ENCODE measurements at regions not wholly inside any gene's neighbourhood (a gene's known extent, or its start where the extent isn't known, plus 50 kb on each side); places are given as distances from the start of the nearest gene placed in this dataset.

- TF ChIP-seq ZBTB11 (CRISPR knock-in tag; IDR thresholded peaks at IDR 0.05) (peak in 1 of 3 experiments; percentile 41; a peak in 1 of 6 replicates), HBP1 (CRISPR knock-in tag; IDR thresholded peaks at IDR 0.05) (peak; percentile 98), ZNF507 (tag; conservative IDR thresholded peaks at IDR 0.05) (no peak), AFF4 (CRISPR knock-in tag; IDR thresholded peaks at IDR 0.05) (no peak), ZNF165 (CRISPR knock-in tag; IDR thresholded peaks at IDR 0.05; ENCODE audit: borderline replicate concordance) (peak; percentile 95; the same call in 1 of the 2 replicates), ZNF79 (CRISPR knock-in tag; IDR thresholded peaks at IDR 0.05; ENCODE audit: low read depth) (peak; percentile 92), ZFPM2 (CRISPR knock-in tag; IDR thresholded peaks at IDR 0.05) (peak; percentile 90; the same call in 1 of the 2 replicates), RAD51 (IDR thresholded peaks at IDR 0.05; ENCODE audit: borderline replicate concordance, low read depth) (no peak), ZBTB8A (IDR thresholded peaks at IDR 0.05; ENCODE audit: partially characterized antibody) (no peak), GTF2A2 (tag; IDR thresholded peaks at IDR 0.05) (peak; percentile 93), TEAD2 (tag; IDR thresholded peaks at IDR 0.05) (peak; percentile 89), ZNF696 (CRISPR knock-in tag; conservative IDR thresholded peaks at IDR 0.05) (no peak), E2F3 (CRISPR knock-in tag; IDR thresholded peaks at IDR 0.05) (peak; percentile 82), TFAP4 (CRISPR knock-in tag; IDR thresholded peaks at IDR 0.05; ENCODE audit: borderline replicate concordance) (peak; percentile 39; the same call in 1 of the 2 replicates), ZNF75A (CRISPR knock-in tag; IDR thresholded peaks at IDR 0.05) (peak; percentile 67; the same call in 1 of the 2 replicates), C11orf30 (IDR thresholded peaks at IDR 0.05; ENCODE audit: low read depth) (no peak)
- TF ChIP-seq, protein P1, sequence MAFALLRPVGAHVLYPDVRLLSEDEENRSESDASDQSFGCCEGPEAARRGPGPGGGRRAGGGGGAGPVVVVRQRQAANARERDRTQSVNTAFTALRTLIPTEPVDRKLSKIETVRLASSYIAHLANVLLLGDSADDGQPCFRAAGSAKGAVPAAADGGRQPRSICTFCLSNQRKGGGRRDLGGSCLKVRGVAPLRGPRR (CRISPR knock-in tag; IDR thresholded peaks at IDR 0.05), result peak; percentile 60; the same call in 1 of the 2 replicates
Observed at GRCh38 chr12:131605304-131605829, 105.5 kb upstream of the SFSWAP start (continued).
